Neural progenitor cell (in vitro differentiated cells): ENCODE measurements at regions not wholly inside any gene's neighbourhood (a gene's known extent, or its start where the extent isn't known, plus 50 kb on each side); places are given as distances from the start of the nearest gene placed in this dataset.

Experiments
- DNase-seq: peaks from one replicate; pipeline ENCODE4 v3.0.0-alpha.2; 2016; ENCODE audit warnings: low spot score
- H2AFZ ChIP-seq: fragments of 200-600 bp; sonication (generic); replicated peaks from 2 replicates; pipeline ENCODE4 v1.6.1; 2016; ENCODE audit warnings: antibody characterized with exemption
- H3F3A ChIP-seq: fragments of 200-600 bp; sonication (generic); 2 replicates; pipeline ENCODE4 v1.6.1; 2016; ENCODE audit warnings: antibody characterized with exemption, low read depth
- H3K27ac ChIP-seq: fragments of 200-600 bp; sonication (generic); 2 replicates; pipeline ENCODE4 v1.5.1; 2016; ENCODE audit warnings: mild to moderate bottlenecking
- H3K27me3 ChIP-seq: fragments of 200-600 bp; sonication (generic); 2 replicates; pipeline ENCODE4 v1.6.1; 2016; ENCODE audit warnings: mild to moderate bottlenecking, moderate library complexity
- H3K36me3 ChIP-seq: fragments of 200-600 bp; sonication (generic); 2 replicates; pipeline ENCODE4 v1.5.1; 2016
- H3K4me1 ChIP-seq: fragments of 200-600 bp; sonication (generic); 2 replicates; pipeline ENCODE4 v1.6.1; 2016; ENCODE audit warnings: mixed run types
- H3K4me2 ChIP-seq: fragments of 200-600 bp; sonication (generic); 2 replicates; pipeline ENCODE4 v1.6.1; 2016
- H3K4me3 ChIP-seq: fragments of 200-600 bp; sonication (generic); 2 replicates; pipeline ENCODE4 v1.5.1; 2016
- H3K79me2 ChIP-seq: fragments of 200-600 bp; sonication (generic); 2 replicates; pipeline ENCODE4 v1.6.1; 2016; ENCODE audit warnings: low read depth
- H3K9ac ChIP-seq: fragments of 200-600 bp; sonication (generic); 2 replicates; pipeline ENCODE4 v1.6.1; 2016
- H3K9me3 ChIP-seq: fragments of 200-600 bp; sonication (generic); 2 replicates; pipeline ENCODE4 v1.5.1; 2016; ENCODE audit warnings: low read depth
- H4K20me1 ChIP-seq: fragments of 200-600 bp; sonication (generic); 2 replicates; pipeline ENCODE4 v1.6.1; 2016; ENCODE audit warnings: low read depth
- H3K27ac Mint-ChIP-seq: 3 replicates; pipeline ENCODE4 v1.8.0; 2021; ENCODE audit warnings: mixed read lengths
- H3K27me3 Mint-ChIP-seq: 2 replicates; pipeline ENCODE4 v1.8.0; 2022; ENCODE audit warnings: low read depth, mild to moderate bottlenecking, inconsistent platforms, moderate library complexity, mixed read lengths; ENCODE audit not compliant: insufficient read depth
- H3K36me3 Mint-ChIP-seq: 3 replicates; pipeline ENCODE4 v1.8.0; 2021; ENCODE audit warnings: mixed read lengths
- H3K4me1 Mint-ChIP-seq: 3 replicates; pipeline ENCODE4 v1.8.0; 2021; ENCODE audit warnings: mixed read lengths
- H3K4me3 Mint-ChIP-seq: 3 replicates; pipeline ENCODE4 v1.8.0; 2021; ENCODE audit warnings: mild to moderate bottlenecking, moderate library complexity, mixed read lengths
- H3K9me3 Mint-ChIP-seq: 3 replicates; pipeline ENCODE4 v1.8.0; 2020; ENCODE audit warnings: mixed read lengths
- EZH2 ChIP-seq: fragments of 200-600 bp; sonication (generic); IDR thresholded peaks from 2 replicates; pipeline ENCODE4 v1.6.1; 2017; ENCODE audit warnings: antibody characterized with exemption, mild to moderate bottlenecking, moderate library complexity
- EZH2phosphoT487 ChIP-seq: fragments of 200-600 bp; sonication (generic); IDR thresholded peaks from 2 replicates; pipeline ENCODE4 v1.6.1; 2017; ENCODE audit warnings: antibody characterized with exemption
- TF ChIP-seq, protein P1 (sequence below): fragments of 200-600 bp; sonication (generic); IDR thresholded peaks from 2 replicates; pipeline ENCODE4 v1.5.1; 2017; ENCODE audit warnings: antibody characterized with exemption, mild to moderate bottlenecking

DNA sequence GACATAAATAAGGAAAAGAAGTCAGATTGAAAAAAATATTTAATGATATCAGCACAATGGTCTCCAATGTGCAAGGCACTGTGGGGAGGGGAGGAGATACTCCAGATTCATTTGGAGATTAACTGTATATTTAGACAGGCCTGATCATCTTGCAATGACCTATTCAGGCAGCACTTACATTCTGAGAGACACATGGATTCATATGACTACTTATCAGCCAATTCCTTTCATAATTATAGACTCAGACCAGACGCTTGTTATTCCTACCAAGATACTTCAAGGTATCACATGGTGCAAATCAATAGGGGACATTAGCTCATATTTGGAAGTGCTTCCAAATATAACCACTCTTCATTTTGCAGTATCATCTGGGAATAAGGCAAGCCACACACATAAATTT, 153.5 kb upstream of the TARS1 start:
- no peak overlapping the region for H3K4me3 Mint-ChIP-seq
- no peak overlapping the region for H3K9ac ChIP-seq
- TF ChIP-seq EZH2phosphoT487 = no peak
- no peak for TF ChIP-seq EZH2
- no peaks in the 10 kb centered on the region for H3K4me1 ChIP-seq
- no peaks in the 10 kb centered on the region for H3K9me3 Mint-ChIP-seq
- no peaks in the 10 kb centered on the region for H3K9me3 ChIP-seq
- no peak overlapping the region for H3K27ac ChIP-seq
- no peaks in the 10 kb centered on the region for H3F3A ChIP-seq
- no peak overlapping the region for H3K4me3 ChIP-seq
- no peaks in the 10 kb centered on the region for H3K36me3 ChIP-seq
- H4K20me1 ChIP-seq = no peaks in the 10 kb centered on the region
- H3K27me3 ChIP-seq = no peaks in the 10 kb centered on the region
- H3K27ac Mint-ChIP-seq = no peak overlapping the region
- H3K79me2 ChIP-seq = no peaks in the 10 kb centered on the region
- no peaks in the 10 kb centered on the region for H3K36me3 Mint-ChIP-seq
- DNase-seq = no peak
- no peak overlapping the region for H2AFZ ChIP-seq
- H3K27me3 Mint-ChIP-seq = peaks cover 2% of the 10 kb centered on the region
- H3K4me1 Mint-ChIP-seq = no peaks in the 10 kb centered on the region
- no peak overlapping the region for H3K4me2 ChIP-seq

DNA sequence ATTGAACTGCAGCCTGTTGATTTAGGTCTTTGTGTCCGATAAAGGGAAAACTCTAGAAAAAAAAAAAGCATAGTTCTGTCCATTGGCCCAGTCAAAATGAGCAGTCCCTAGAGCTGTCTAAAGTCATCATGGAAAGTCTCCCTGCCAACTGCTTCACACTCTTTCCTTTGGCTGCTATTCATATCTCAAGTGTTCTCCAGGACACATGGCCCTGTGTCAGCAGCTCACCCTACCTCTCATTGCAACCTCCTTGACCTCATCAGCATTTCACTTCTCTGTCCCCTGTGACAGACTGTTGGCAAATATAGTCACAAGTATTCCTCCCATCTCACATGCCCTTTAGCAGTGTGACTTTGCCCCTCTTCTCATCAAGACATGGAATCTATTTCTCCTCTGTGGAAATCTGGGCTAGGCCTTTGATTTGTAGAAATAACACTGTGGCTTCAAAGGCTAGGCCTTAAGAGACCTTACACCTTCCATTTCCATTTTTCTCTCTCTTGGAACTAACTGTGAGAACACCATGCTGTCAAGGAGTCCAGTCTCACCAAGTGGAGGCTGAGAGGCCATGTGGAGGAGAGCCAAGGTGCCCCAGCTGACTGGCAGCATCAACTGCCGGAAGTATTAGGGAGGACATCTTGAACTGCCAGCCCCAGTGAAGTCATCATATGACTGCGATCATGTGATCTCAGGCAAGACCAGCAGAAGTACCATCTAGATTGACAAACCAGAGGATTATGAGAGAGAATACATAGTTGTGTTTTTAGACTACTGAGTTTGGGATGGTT, 149.4 kb upstream of the TARS1 start:
- Histone ChIP-seq H3K79me2 (no peaks in the 10 kb centered on the region), H3K4me3 (no peak overlapping the region), H3K9ac (no peak overlapping the region), H3F3A (no peaks in the 10 kb centered on the region), H3K36me3 (no peaks in the 10 kb centered on the region), H3K27ac (no peak overlapping the region), H3K4me2 (no peak overlapping the region), H4K20me1 (no peaks in the 10 kb centered on the region), H3K4me1 (peaks cover 18% of the 10 kb centered on the region), H3K9me3 (no peaks in the 10 kb centered on the region), H3K27me3 (no peaks in the 10 kb centered on the region), H2AFZ (no peak overlapping the region)
- TF ChIP-seq EZH2phosphoT487 (no peak), EZH2 (no peak)
- TF ChIP-seq, protein P1, sequence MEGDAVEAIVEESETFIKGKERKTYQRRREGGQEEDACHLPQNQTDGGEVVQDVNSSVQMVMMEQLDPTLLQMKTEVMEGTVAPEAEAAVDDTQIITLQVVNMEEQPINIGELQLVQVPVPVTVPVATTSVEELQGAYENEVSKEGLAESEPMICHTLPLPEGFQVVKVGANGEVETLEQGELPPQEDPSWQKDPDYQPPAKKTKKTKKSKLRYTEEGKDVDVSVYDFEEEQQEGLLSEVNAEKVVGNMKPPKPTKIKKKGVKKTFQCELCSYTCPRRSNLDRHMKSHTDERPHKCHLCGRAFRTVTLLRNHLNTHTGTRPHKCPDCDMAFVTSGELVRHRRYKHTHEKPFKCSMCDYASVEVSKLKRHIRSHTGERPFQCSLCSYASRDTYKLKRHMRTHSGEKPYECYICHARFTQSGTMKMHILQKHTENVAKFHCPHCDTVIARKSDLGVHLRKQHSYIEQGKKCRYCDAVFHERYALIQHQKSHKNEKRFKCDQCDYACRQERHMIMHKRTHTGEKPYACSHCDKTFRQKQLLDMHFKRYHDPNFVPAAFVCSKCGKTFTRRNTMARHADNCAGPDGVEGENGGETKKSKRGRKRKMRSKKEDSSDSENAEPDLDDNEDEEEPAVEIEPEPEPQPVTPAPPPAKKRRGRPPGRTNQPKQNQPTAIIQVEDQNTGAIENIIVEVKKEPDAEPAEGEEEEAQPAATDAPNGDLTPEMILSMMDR = no peak
- Mint-ChIP-seq H3K36me3 (no peaks in the 10 kb centered on the region), H3K9me3 (no peaks in the 10 kb centered on the region), H3K4me1 (no peaks in the 10 kb centered on the region), H3K27me3 (peaks cover 2% of the 10 kb centered on the region), H3K4me3 (no peak overlapping the region), H3K27ac (no peak overlapping the region)
- no peak for DNase-seq

DNA sequence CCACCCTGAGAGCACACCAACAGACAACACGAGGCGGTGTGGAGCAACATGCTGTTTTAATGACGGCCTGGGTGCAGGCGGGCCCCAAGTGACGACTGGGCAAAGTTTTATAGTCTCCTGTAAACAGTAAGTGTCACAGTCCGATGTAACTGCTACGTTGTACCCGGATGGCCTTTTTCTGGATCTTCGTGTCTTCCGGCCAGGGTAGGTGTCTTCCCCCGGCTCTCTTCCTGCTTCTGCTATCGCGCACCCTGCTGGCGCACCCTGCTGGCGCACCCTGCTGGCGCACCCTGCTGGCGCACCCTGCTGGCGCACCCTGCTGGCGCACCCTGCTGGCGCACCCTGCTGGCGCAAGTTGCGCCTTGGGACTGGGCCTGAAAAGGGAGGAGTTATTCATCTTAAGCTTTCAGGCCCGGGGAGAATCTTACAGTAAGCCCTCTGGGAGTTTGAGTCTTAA, 143.0 kb upstream of the TARS1 start:
- TF ChIP-seq, protein P1 = peak; percentile 36
- TF ChIP-seq EZH2 = no peak
- peaks cover 22% of the 10 kb centered on the region for H3F3A ChIP-seq
- H3K4me1 ChIP-seq = peaks cover 52% of the 10 kb centered on the region
- no peaks in the 10 kb centered on the region for H3K9me3 ChIP-seq
- no peak overlapping the region for H3K4me3 ChIP-seq
- H3K4me1 Mint-ChIP-seq = peaks cover 16% of the 10 kb centered on the region
- no peak overlapping the region for H3K27ac ChIP-seq
- no peaks in the 10 kb centered on the region for H4K20me1 ChIP-seq
- no peaks in the 10 kb centered on the region for H3K79me2 ChIP-seq
- H3K9me3 Mint-ChIP-seq = peaks cover 2% of the 10 kb centered on the region
- H3K27ac Mint-ChIP-seq = peak overlapping the region; percentile 20
- peaks cover 14% of the 10 kb centered on the region for H3K27me3 Mint-ChIP-seq
- H3K4me3 Mint-ChIP-seq = no peak overlapping the region
- H3K27me3 ChIP-seq = no peaks in the 10 kb centered on the region
- no peak overlapping the region for H3K9ac ChIP-seq
- H3K4me2 ChIP-seq = no peak overlapping the region
- no peaks in the 10 kb centered on the region for H3K36me3 Mint-ChIP-seq
- DNase-seq = no peak
- no peak overlapping the region for H2AFZ ChIP-seq
- H3K36me3 ChIP-seq = no peaks in the 10 kb centered on the region

DNA sequence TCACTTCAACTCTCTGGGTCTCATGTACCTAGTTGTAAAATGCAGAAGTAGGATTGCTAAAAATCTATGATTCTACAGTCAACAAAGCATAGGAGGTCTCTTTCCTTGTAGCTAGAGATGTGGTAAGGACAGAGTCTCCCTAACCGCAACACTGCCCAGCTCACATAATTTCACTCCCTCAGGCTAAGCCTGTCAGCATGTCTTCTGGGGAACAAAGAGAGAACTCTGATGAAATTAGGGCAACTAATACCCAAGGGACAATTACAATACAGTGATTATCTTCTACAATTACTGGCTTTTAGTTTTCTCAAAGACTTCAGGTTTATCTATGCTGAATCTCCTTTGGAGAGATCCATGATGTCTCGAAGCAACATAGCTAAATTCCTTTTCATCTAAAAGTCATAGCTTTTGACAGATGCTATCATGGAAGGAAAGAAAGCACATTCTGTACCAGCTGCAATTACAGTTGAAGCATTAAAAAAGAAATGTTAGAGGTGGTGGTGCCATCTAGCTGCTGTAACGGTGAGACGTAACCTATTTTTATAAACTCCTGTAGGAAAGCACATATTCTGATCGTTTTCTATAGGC, 141.1 kb upstream of the TARS1 start:
- Histone ChIP-seq H4K20me1 (no peaks in the 10 kb centered on the region), H3K27ac (peak overlapping the region; percentile 80), H3K36me3 (no peaks in the 10 kb centered on the region), H3K4me2 (peak overlapping the region; percentile 66), H3K4me3 (peak overlapping the region; percentile 9), H3K4me1 (peaks cover 36% of the 10 kb centered on the region), H3K27me3 (no peaks in the 10 kb centered on the region), H3K9me3 (no peaks in the 10 kb centered on the region), H3K79me2 (no peaks in the 10 kb centered on the region), H3K9ac (no peak overlapping the region), H3F3A (peaks cover 22% of the 10 kb centered on the region), H2AFZ (no peak overlapping the region)
- Mint-ChIP-seq H3K9me3 (peaks cover 2% of the 10 kb centered on the region), H3K27me3 (peaks cover 12% of the 10 kb centered on the region), H3K27ac (no peak overlapping the region), H3K36me3 (no peaks in the 10 kb centered on the region), H3K4me3 (no peak overlapping the region), H3K4me1 (peaks cover 16% of the 10 kb centered on the region)
- DNase-seq = peak; percentile 73
- TF ChIP-seq, protein P1 = peak; percentile 32
- TF ChIP-seq EZH2 = no peak
- peak; percentile 49 for TF ChIP-seq EZH2phosphoT487
